T-cell (primary cell): ENCODE measurements at regions not wholly inside any gene's neighbourhood (a gene's known extent, or its start where the extent isn't known, plus 50 kb on each side); places are given as distances from the start of the nearest gene placed in this dataset.

Experiments used
- ATAC-seq, 4 experiments: fragments of 200-7000 bp in 3 of 4; fragments of 150-1000 bp in 1 of 4; cut with Tn5 transposase; replicated peaks in 1 of 4; 1 replicate in 3 of 4; 2 replicates in 1 of 4; pipeline ENCODE4 v1.10.0; 2021; ENCODE audit warnings: moderate library complexity in 3 of 4, mild to moderate bottlenecking in 2 of 4, moderate number of reproducible peaks in 1 of 4
- CTCF ChIA-PET, 2 donors: fragments of 300-600 bp; sonication (Branson Sonifier 250); formaldehyde crosslinking; loops; one replicate each; lab custom pipeline; 2022; ENCODE audit warnings: antibody characterized with exemption in 2 of 2; lab: Charles Lee
- POLR2A ChIA-PET, 2 donors: fragments of 300-600 bp; sonication (Branson Sonifier 250); formaldehyde crosslinking; loops; one replicate each; lab custom pipeline; 2022; ENCODE audit warnings: antibody characterized with exemption in 2 of 2; lab: Charles Lee
- DNase-seq, 35 experiments: peaks; one replicate each; pipeline versions ENCODE4 v3.0.0 to v3.0.0-alpha.2; 2013 to 2023
- H3K27ac ChIP-seq: one replicate; pipeline ENCODE4 v1.5.1; 2013; ENCODE audit warnings: low read length
- H3K27me3 ChIP-seq, 2 experiments: replicated peaks in 1 of 2; 1 replicate in 1 of 2; 2 replicates in 1 of 2; pipeline versions ENCODE4 v1.6.1 to v1.7.0; 2013; ENCODE audit warnings: low read length in 1 of 2, mixed read lengths in 1 of 2; ENCODE audit not compliant: control insufficient read depth in 2 of 2, insufficient read depth in 2 of 2; ENCODE audit errors: extremely low read depth in 1 of 2
- H3K36me3 ChIP-seq, 2 donors: 1 replicate in 1 of 2; 2 replicates in 1 of 2; pipeline versions ENCODE4 v1.6.1 to v1.7.0; 2013; ENCODE audit warnings: low read length in 1 of 2; ENCODE audit not compliant: control insufficient read depth in 2 of 2, insufficient read depth in 1 of 2; ENCODE audit errors: extremely low read depth in 1 of 2
- H3K4me1 ChIP-seq, 2 experiments: 1 replicate in 1 of 2; 2 replicates in 1 of 2; pipeline versions ENCODE4 v1.6.1 to v1.7.0; 2013; ENCODE audit warnings: low read length in 2 of 2, mixed read lengths in 1 of 2; ENCODE audit not compliant: insufficient read depth in 2 of 2, control insufficient read depth in 1 of 2; ENCODE audit errors: extremely low read depth in 1 of 2
- H3K4me3 ChIP-seq, 2 donors: 1 replicate in 1 of 2; 2 replicates in 1 of 2; pipeline versions ENCODE4 v1.5.1 to v1.7.0; 2013; ENCODE audit warnings: mild to moderate bottlenecking in 2 of 2, low read length in 1 of 2, moderate library complexity in 1 of 2; ENCODE audit not compliant: control insufficient read depth in 1 of 2; ENCODE audit errors: extremely low read depth in 1 of 2
- H3K9me3 ChIP-seq: 2 replicates; pipeline ENCODE4 v1.7.0; 2013
- H3K27ac Mint-ChIP-seq, 2 donors: one replicate each; pipeline ENCODE4 v1.8.0; 2020 to 2021; ENCODE audit warnings: mild to moderate bottlenecking in 2 of 2, mixed read lengths in 2 of 2
- H3K27me3 Mint-ChIP-seq, 2 donors: one replicate each; pipeline ENCODE4 v1.8.0; 2021 to 2022; ENCODE audit warnings: mixed read lengths in 2 of 2
- H3K36me3 Mint-ChIP-seq: one replicate; pipeline ENCODE4 v1.8.0; 2021; ENCODE audit warnings: mixed read lengths
- H3K4me1 Mint-ChIP-seq, 3 donors: one replicate each; pipeline ENCODE4 v1.8.0; 2020 to 2022; ENCODE audit warnings: mixed read lengths in 3 of 3, mild to moderate bottlenecking in 1 of 3
- H3K4me3 Mint-ChIP-seq, 3 donors: one replicate each; pipeline ENCODE4 v1.8.0; 2020 to 2022; ENCODE audit warnings: mild to moderate bottlenecking in 3 of 3, mixed read lengths in 3 of 3, moderate library complexity in 3 of 3
- H3K9me3 Mint-ChIP-seq, 3 donors: one replicate each; pipeline ENCODE4 v1.8.0; 2020 to 2022; ENCODE audit warnings: mixed read lengths in 3 of 3
- WGBS: methylation state at CpG from one replicate; pipeline ENCODE4 v1.1.5; 2013; ENCODE audit warnings: missing lambda C conversion rate; ENCODE audit not compliant: insufficient coverage; 5-methylcytosine and 5-hydroxymethylcytosine counted together

GRCh38 chr18:29137773-29138495, 961.0 kb upstream of the CDH2 start:
- H3K9me3 ChIP-seq, result no peaks in the 10 kb centered on the region
- Mint-ChIP-seq H3K9me3 (peaks cover 4 to 18% (median 5%) of the 10 kb centered on the region in 3 donors), H3K4me1 (no peaks in the 10 kb centered on the region), H3K4me3 (no peak overlapping the region), H3K27ac (no peak overlapping the region), H3K27me3 (no peaks in the 10 kb centered on the region), H3K36me3 (no peaks in the 10 kb centered on the region)
- H3K4me1 ChIP-seq, result no peaks in the 10 kb centered on the region
- CTCF ChIA-PET, result no interaction called here
- no peak overlapping the region for H3K27ac ChIP-seq
- POLR2A ChIA-PET, result no interaction called here
- DNase-seq (no peak), ATAC-seq (no peak)
- H3K4me3 ChIP-seq, result no peak overlapping the region
- H3K27me3 ChIP-seq, result no peaks in the 10 kb centered on the region
- no CpG with 5 or more reads among the region's 1 CpG for WGBS
- no peaks in the 10 kb centered on the region for H3K36me3 ChIP-seq

- H3K36me3 ChIP-seq, result no peaks in the 10 kb centered on the region
- no peak overlapping the region for H3K4me3 ChIP-seq
- Mint-ChIP-seq H3K27ac (no peak overlapping the region), H3K4me1 (no peaks in the 10 kb centered on the region), H3K27me3 (no peaks in the 10 kb centered on the region), H3K9me3 (peaks cover 0 to 11% (median 0%) of the 10 kb centered on the region in 3 donors), H3K36me3 (no peaks in the 10 kb centered on the region), H3K4me3 (no peak overlapping the region)
- DNase-seq (no peak), ATAC-seq (no peak)
- H3K9me3 ChIP-seq, result no peaks in the 10 kb centered on the region
- ChIA-PET CTCF (no interaction called here), POLR2A (no interaction called here)
- no peaks in the 10 kb centered on the region for H3K4me1 ChIP-seq
- no peaks in the 10 kb centered on the region for H3K27me3 ChIP-seq
- H3K27ac ChIP-seq, result no peak overlapping the region
- WGBS, result no CpG with 5 or more reads among the region's 1 CpG
Measured at GRCh38 chr18:29123706-29124530, 947.0 kb upstream of the CDH2 start.

GRCh38 chr18:29104671-29105070, 927.7 kb upstream of the CDH2 start:
- ATAC-seq, result no peak
- no peak for DNase-seq
- H3K27me3 Mint-ChIP-seq, result no peaks in the 10 kb centered on the region
- ChIA-PET POLR2A (no interaction called here), CTCF (no interaction called here)
- Histone ChIP-seq H3K4me3 (no peak overlapping the region), H3K27ac (no peak overlapping the region), H3K4me1 (no peaks in the 10 kb centered on the region), H3K36me3 (no peaks in the 10 kb centered on the region), H3K9me3 (no peaks in the 10 kb centered on the region), H3K27me3 (no peaks in the 10 kb centered on the region)
- 92% methylated on average over 2 of the region's 6 CpGs for WGBS
- no peak overlapping the region for H3K4me3 Mint-ChIP-seq
- no peaks in the 10 kb centered on the region for H3K4me1 Mint-ChIP-seq
- H3K27ac Mint-ChIP-seq, result no peak overlapping the region
- peaks cover 15 to 29% (median 18%) of the 10 kb centered on the region in 3 donors for H3K9me3 Mint-ChIP-seq
- no peaks in the 10 kb centered on the region for H3K36me3 Mint-ChIP-seq

- H3K9me3 ChIP-seq, result no peaks in the 10 kb centered on the region
- Mint-ChIP-seq H3K27me3 (no peaks in the 10 kb centered on the region), H3K4me3 (no peak overlapping the region), H3K9me3 (peaks cover 15 to 32% (median 18%) of the 10 kb centered on the region in 3 donors), H3K36me3 (no peaks in the 10 kb centered on the region), H3K4me1 (no peaks in the 10 kb centered on the region), H3K27ac (no peak overlapping the region)
- H3K27me3 ChIP-seq, result no peaks in the 10 kb centered on the region
- no peak for ATAC-seq
- H3K4me3 ChIP-seq, result no peak overlapping the region
- no CpG with 5 or more reads among the region's 1 CpG for WGBS
- no peak overlapping the region for H3K27ac ChIP-seq
- no peaks in the 10 kb centered on the region for H3K4me1 ChIP-seq
- CTCF ChIA-PET, result no interaction called here
- no peak for DNase-seq
- H3K36me3 ChIP-seq, result no peaks in the 10 kb centered on the region
- POLR2A ChIA-PET, result no interaction called here
Measured at GRCh38 chr18:29104227-29104626, 927.3 kb upstream of the CDH2 start.

- POLR2A ChIA-PET, result no interaction called here
- DNase-seq, result no peak
- Mint-ChIP-seq H3K27ac (no peak overlapping the region), H3K9me3 (peaks cover 8 to 47% (median 24%) of the 10 kb centered on the region in 3 donors), H3K36me3 (no peaks in the 10 kb centered on the region), H3K27me3 (no peaks in the 10 kb centered on the region), H3K4me3 (no peak overlapping the region), H3K4me1 (no peaks in the 10 kb centered on the region)
- CTCF ChIA-PET, result no interaction called here
- WGBS, result no CpG with 5 or more reads among the region's 8 CpGs
- H3K27ac ChIP-seq, result no peak overlapping the region
- no peaks in the 10 kb centered on the region for H3K27me3 ChIP-seq
- no peak for ATAC-seq
- no peaks in the 10 kb centered on the region for H3K36me3 ChIP-seq
- no peaks in the 10 kb centered on the region for H3K4me1 ChIP-seq
- H3K9me3 ChIP-seq, result no peaks in the 10 kb centered on the region
- H3K4me3 ChIP-seq, result no peak overlapping the region
Measured at GRCh38 chr18:29096079-29096770, 919.3 kb upstream of the CDH2 start.

- H3K36me3 Mint-ChIP-seq, result no peaks in the 10 kb centered on the region
Measured at GRCh38 chr18:29087616-29088246, 910.8 kb upstream of the CDH2 start.

More at GRCh38 chr18:29087616-29088246, 910.8 kb upstream of the CDH2 start:
- ChIA-PET CTCF (interaction anchor here in 1 of 2 donors (0.7 kb wide), 1 partner anchor 140 kb away, joined by 3 read pairs; no protein-coding TSS in a partner anchor), POLR2A (no interaction called here)
- Mint-ChIP-seq H3K4me3 (no peak overlapping the region), H3K4me1 (no peaks in the 10 kb centered on the region), H3K27me3 (no peaks in the 10 kb centered on the region), H3K27ac (no peak overlapping the region), H3K9me3 (peaks cover 16 to 38% (median 26%) of the 10 kb centered on the region in 3 donors)
- H3K36me3 ChIP-seq, result no peaks in the 10 kb centered on the region
- no peaks in the 10 kb centered on the region for H3K9me3 ChIP-seq
- WGBS, result no CpG with 5 or more reads among the region's 3 CpGs
- H3K4me3 ChIP-seq, result no peak overlapping the region
- no peak for ATAC-seq
- H3K27ac ChIP-seq, result no peak overlapping the region
- no peaks in the 10 kb centered on the region for H3K4me1 ChIP-seq
- H3K27me3 ChIP-seq, result no peaks in the 10 kb centered on the region
- peak in 2 of 35 experiments; percentile 0 to 2 for DNase-seq
